LNCAP (cell line): ENCODE measurements at regions not wholly inside any gene's neighbourhood (a gene's known extent, or its start where the extent isn't known, plus 50 kb on each side); places are given as distances from the start of the nearest gene placed in this dataset.

Source experiments
- CTCF ChIP-seq: fragments of 450-650 bp; IDR thresholded peaks from 2 replicates; pipeline ENCODE4 v1.5.1; 2017; ENCODE audit warnings: mild to moderate bottlenecking

GRCh38 chr20:12399110-12399836 lies 481.6 kb downstream of the BTBD3 start:
- no peak for TF ChIP-seq CTCF

- no peak for TF ChIP-seq CTCF
These were observed 487.2 kb downstream of the BTBD3 start for GRCh38 chr20:12404941-12405340.

- no peak for TF ChIP-seq CTCF
These were observed 489.3 kb downstream of the BTBD3 start for GRCh38 chr20:12406978-12407377.

- TF ChIP-seq CTCF: no peak
These were observed 491.8 kb downstream of the BTBD3 start for GRCh38 chr20:12409501-12409900.

- no peak for TF ChIP-seq CTCF
These were observed 493.1 kb downstream of the BTBD3 start for GRCh38 chr20:12410783-12411182.

GRCh38 chr20:12411246-12411940 lies 493.7 kb downstream of the BTBD3 start:
- TF ChIP-seq CTCF: no peak

GRCh38 chr20:12413116-12413515 lies 495.4 kb downstream of the BTBD3 start:
- no peak for TF ChIP-seq CTCF
